B cell (primary cell): ENCODE measurements at regions not wholly inside any gene's neighbourhood (a gene's known extent, or its start where the extent isn't known, plus 50 kb on each side); places are given as distances from the start of the nearest gene placed in this dataset.

Source experiments
- ATAC-seq: fragments of 200-7000 bp; cut with Tn5 transposase; one replicate; pipeline ENCODE4 v1.10.0; 2021; ENCODE audit warnings: low read depth, mild to moderate bottlenecking, moderate number of reproducible peaks, moderate library complexity
- CTCF ChIA-PET: fragments of 350-600 bp; sonication (Branson Sonifier 250); formaldehyde crosslinking; loops from one replicate; lab custom pipeline; 2021; ENCODE audit warnings: antibody characterized with exemption, inconsistent platforms; lab: Charles Lee
- POLR2A ChIA-PET: fragments of 350-600 bp; sonication (Branson Sonifier 250); formaldehyde crosslinking; loops from one replicate; lab custom pipeline; 2021; ENCODE audit warnings: antibody characterized with exemption; lab: Charles Lee
- DNase-seq: peaks from one replicate; pipeline ENCODE4 v3.0.0; 2013
- H2AFZ ChIP-seq: 2 replicates; pipeline ENCODE4 v1.6.1; 2012; ENCODE audit warnings: mild to moderate bottlenecking, low read depth, low read length; ENCODE audit not compliant: insufficient read depth, poor library complexity, severe bottlenecking
- H3K27ac ChIP-seq, 2 donors: 1 replicate in 1 of 2; 2 replicates in 1 of 2; pipeline ENCODE4 v1.5.1; 2012 to 2013; ENCODE audit warnings: low read length in 2 of 2, mild to moderate bottlenecking in 2 of 2, moderate library complexity in 1 of 2
- H3K27me3 ChIP-seq, 4 experiments: fragments of 200-600 bp in 1 of 4; sonication (generic) in 1 of 4; replicated peaks in 1 of 4; 1 replicate in 2 of 4; 2 replicates in 2 of 4; pipeline versions ENCODE4 v1.6.1 to v1.7.0; 2013 to 2016; ENCODE audit warnings: low read length in 3 of 4, mild to moderate bottlenecking in 2 of 4, mixed read lengths in 1 of 4, moderate library complexity in 1 of 4; ENCODE audit not compliant: insufficient read depth in 4 of 4, control insufficient read depth in 3 of 4; ENCODE audit errors: control extremely low read depth in 1 of 4
- H3K36me3 ChIP-seq, 2 experiments: replicated peaks in 1 of 2; 1 replicate in 1 of 2; 2 replicates in 1 of 2; pipeline versions ENCODE4 v1.6.1 to v1.7.1; 2013; ENCODE audit warnings: low read length in 1 of 2; ENCODE audit not compliant: insufficient read depth in 2 of 2, control insufficient read depth in 1 of 2; ENCODE audit errors: control extremely low read depth in 1 of 2, extremely low read depth in 1 of 2
- H3K4me1 ChIP-seq, 2 donors: fragments of 200-600 bp in 1 of 2; sonication (generic) in 1 of 2; 1 replicate in 1 of 2; 2 replicates in 1 of 2; pipeline versions ENCODE4 v1.5.1 to v1.6.1; 2013 to 2017; ENCODE audit warnings: low read length in 2 of 2; ENCODE audit not compliant: control insufficient read depth in 2 of 2, insufficient read depth in 2 of 2
- H3K4me2 ChIP-seq: replicated peaks from 2 replicates; pipeline ENCODE3; 2012; ENCODE audit warnings: mild to moderate bottlenecking, low read depth, low read length; ENCODE audit not compliant: poor library complexity, severe bottlenecking
- H3K4me3 ChIP-seq, 5 experiments: fragments of 200-600 bp in 1 of 5; sonication (generic) in 1 of 5; 1 replicate in 3 of 5; 2 replicates in 2 of 5; pipeline versions ENCODE4 v1.5.1 to v1.7.0; 2011 to 2016; ENCODE audit warnings: low read length in 4 of 5, mild to moderate bottlenecking in 4 of 5, low read depth in 2 of 5, control low read depth in 1 of 5, moderate library complexity in 1 of 5; ENCODE audit not compliant: insufficient read depth in 1 of 5; ENCODE audit errors: control extremely low read depth in 1 of 5, extremely low read depth in 1 of 5
- H3K79me2 ChIP-seq: fragments of 200-600 bp; sonication (generic); one replicate; pipeline ENCODE4 v1.6.0; 2016; ENCODE audit warnings: low read length; ENCODE audit not compliant: control insufficient read depth, insufficient read depth
- H3K9ac ChIP-seq: fragments of 200-600 bp; sonication (generic); 2 replicates; pipeline ENCODE4 v1.6.1; 2017; ENCODE audit warnings: mild to moderate bottlenecking, low read length, moderate library complexity
- H3K9me3 ChIP-seq, 3 donors: one replicate each; pipeline versions ENCODE4 v1.6.1 to v1.7.1; 2013; ENCODE audit warnings: low read length in 2 of 3; ENCODE audit not compliant: control insufficient read depth in 2 of 3, insufficient read depth in 1 of 3; ENCODE audit errors: control extremely low read depth in 1 of 3
- H4K20me1 ChIP-seq: 2 replicates; pipeline ENCODE4 v1.6.0; 2012; ENCODE audit warnings: mild to moderate bottlenecking, low read length; ENCODE audit not compliant: insufficient read depth, control insufficient read depth, poor library complexity, severe bottlenecking
- H3K27ac Mint-ChIP-seq: one replicate; pipeline ENCODE4 v1.8.0; 2021; ENCODE audit warnings: mixed read lengths
- H3K27me3 Mint-ChIP-seq: one replicate; pipeline ENCODE4 v1.8.0; 2021; ENCODE audit warnings: mixed read lengths
- H3K4me1 Mint-ChIP-seq: one replicate; pipeline ENCODE4 v1.8.0; 2021; ENCODE audit warnings: mixed read lengths
- H3K4me3 Mint-ChIP-seq: one replicate; pipeline ENCODE4 v1.8.0; 2021; ENCODE audit warnings: mixed read lengths
- H3K9me3 Mint-ChIP-seq: one replicate; pipeline ENCODE4 v1.8.0; 2022; ENCODE audit warnings: mixed read lengths; ENCODE audit not compliant: insufficient read depth
- EZH2 ChIP-seq: IDR thresholded peaks from 2 replicates; pipeline ENCODE4 v1.6.1; 2012; ENCODE audit warnings: borderline replicate concordance, low read depth, mild to moderate bottlenecking, moderate library complexity, low read length; ENCODE audit not compliant: insufficient read depth, poor library complexity, severe bottlenecking
- WGBS: methylation state at CpG from one replicate; pipeline ENCODE4 v1.1.5; 2013; ENCODE audit warnings: missing lambda C conversion rate; ENCODE audit not compliant: insufficient coverage; 5-methylcytosine and 5-hydroxymethylcytosine counted together
- intact Hi-C: fragments of 100-400 bp; cut with micrococcal nuclease; formaldehyde crosslinking; loops from one replicate; pipeline ENCODE4 v1.10.0; 2022
- TF ChIP-seq, protein P1 (sequence below): fragments of 200-600 bp; IDR thresholded peaks from one replicate; pipeline ENCODE4 v1.8.0; 2022; ENCODE audit warnings: antibody characterized with exemption, mild to moderate bottlenecking

- WGBS, result 86% methylated on average over 18 of the region's 19 CpGs
- no peak overlapping the region for H3K27ac ChIP-seq
- H3K36me3 ChIP-seq, result no peaks in the 10 kb centered on the region
- no peaks in the 10 kb centered on the region for H4K20me1 ChIP-seq
- CTCF ChIA-PET, result no interaction called here
- no peaks in the 10 kb centered on the region for H3K4me1 Mint-ChIP-seq
- TF ChIP-seq EZH2, result no peak
- TF ChIP-seq, protein P1, sequence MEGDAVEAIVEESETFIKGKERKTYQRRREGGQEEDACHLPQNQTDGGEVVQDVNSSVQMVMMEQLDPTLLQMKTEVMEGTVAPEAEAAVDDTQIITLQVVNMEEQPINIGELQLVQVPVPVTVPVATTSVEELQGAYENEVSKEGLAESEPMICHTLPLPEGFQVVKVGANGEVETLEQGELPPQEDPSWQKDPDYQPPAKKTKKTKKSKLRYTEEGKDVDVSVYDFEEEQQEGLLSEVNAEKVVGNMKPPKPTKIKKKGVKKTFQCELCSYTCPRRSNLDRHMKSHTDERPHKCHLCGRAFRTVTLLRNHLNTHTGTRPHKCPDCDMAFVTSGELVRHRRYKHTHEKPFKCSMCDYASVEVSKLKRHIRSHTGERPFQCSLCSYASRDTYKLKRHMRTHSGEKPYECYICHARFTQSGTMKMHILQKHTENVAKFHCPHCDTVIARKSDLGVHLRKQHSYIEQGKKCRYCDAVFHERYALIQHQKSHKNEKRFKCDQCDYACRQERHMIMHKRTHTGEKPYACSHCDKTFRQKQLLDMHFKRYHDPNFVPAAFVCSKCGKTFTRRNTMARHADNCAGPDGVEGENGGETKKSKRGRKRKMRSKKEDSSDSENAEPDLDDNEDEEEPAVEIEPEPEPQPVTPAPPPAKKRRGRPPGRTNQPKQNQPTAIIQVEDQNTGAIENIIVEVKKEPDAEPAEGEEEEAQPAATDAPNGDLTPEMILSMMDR, result no peak
- H3K27me3 ChIP-seq, result peaks cover 0 to 2% (median 0%) of the 10 kb centered on the region in 4 experiments
- POLR2A ChIA-PET, result no interaction called here
- no peak overlapping the region for H3K4me2 ChIP-seq
- no peak for ATAC-seq
- no peaks in the 10 kb centered on the region for H3K79me2 ChIP-seq
- H3K4me1 ChIP-seq, result no peaks in the 10 kb centered on the region
- no peaks in the 10 kb centered on the region for H3K9me3 ChIP-seq
- no peak overlapping the region for H3K4me3 ChIP-seq
- no peak for DNase-seq
- intact Hi-C loops, result no loop called here
- no peaks in the 10 kb centered on the region for H3K9me3 Mint-ChIP-seq
- H3K27ac Mint-ChIP-seq, result no peak overlapping the region
- H3K9ac ChIP-seq, result no peak overlapping the region
- H2AFZ ChIP-seq, result no peak overlapping the region
- H3K27me3 Mint-ChIP-seq, result no peaks in the 10 kb centered on the region
- H3K4me3 Mint-ChIP-seq, result no peak overlapping the region
These were observed 160.9 kb upstream of the AFDN start for GRCh38 chr6:167665698-167666330.

DNA sequence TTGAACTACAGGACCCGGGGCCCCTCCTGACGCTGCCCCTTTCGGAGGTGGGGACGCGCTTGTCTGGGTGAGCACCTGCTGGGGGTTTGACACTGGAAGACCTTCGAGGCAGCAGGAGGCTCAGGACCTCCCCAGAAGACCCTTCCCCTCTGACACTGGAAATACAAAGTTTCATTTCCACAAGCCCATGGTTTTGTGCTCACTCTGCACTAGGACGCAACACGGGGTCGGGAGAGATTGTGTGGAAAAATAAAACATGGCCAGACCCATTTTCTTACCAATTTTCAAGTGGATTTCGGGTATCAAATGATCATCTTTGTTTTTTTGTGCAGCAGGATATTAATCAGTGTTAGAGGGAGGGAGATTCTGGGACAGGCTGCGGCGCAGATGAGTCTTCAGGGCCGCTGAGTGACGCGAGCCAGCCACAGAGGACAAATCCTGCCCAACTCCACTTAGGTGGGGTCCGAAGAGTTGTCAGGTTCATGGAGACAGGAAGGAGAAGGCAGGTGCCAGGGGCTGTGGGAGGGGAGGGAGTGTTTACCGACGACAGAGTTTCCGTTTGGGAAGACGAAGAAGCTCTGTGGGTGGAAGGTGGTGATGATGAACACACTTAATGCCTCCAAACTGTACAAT lies 160.0 kb upstream of the AFDN start:
- H3K4me2 ChIP-seq, result no peak overlapping the region
- H3K4me1 ChIP-seq, result no peaks in the 10 kb centered on the region
- 91% methylated on average over 11 of the region's 20 CpGs for WGBS
- Mint-ChIP-seq H3K27me3 (no peaks in the 10 kb centered on the region), H3K9me3 (peaks cover 3% of the 10 kb centered on the region), H3K4me1 (no peaks in the 10 kb centered on the region), H3K4me3 (no peak overlapping the region), H3K27ac (no peak overlapping the region)
- DNase-seq (no peak), ATAC-seq (no peak)
- no peak overlapping the region for H3K4me3 ChIP-seq
- no peak overlapping the region for H2AFZ ChIP-seq
- ChIA-PET CTCF (no interaction called here), POLR2A (no interaction called here)
- no peaks in the 10 kb centered on the region for H4K20me1 ChIP-seq
- H3K9me3 ChIP-seq, result peaks cover 0 to 4% (median 0%) of the 10 kb centered on the region in 3 donors
- no peak overlapping the region for H3K27ac ChIP-seq
- H3K27me3 ChIP-seq, result peaks cover 0 to 2% (median 0%) of the 10 kb centered on the region in 4 experiments
- H3K36me3 ChIP-seq, result no peaks in the 10 kb centered on the region
- H3K9ac ChIP-seq, result no peak overlapping the region
- H3K79me2 ChIP-seq, result no peaks in the 10 kb centered on the region
- intact Hi-C loops, result no loop called here
- TF ChIP-seq EZH2, result no peak
- TF ChIP-seq, protein P1, result no peak
